Spleen (tissue), 11 donors: ENCODE measurements at regions not wholly inside any gene's neighbourhood (a gene's known extent, or its start where the extent isn't known, plus 50 kb on each side); places are given as distances from the start of the nearest gene placed in this dataset.
A peak's percentile ranks its signal among the peaks of the same experiment; 100 is the strongest.

ENCODE experiments used
- DNase-seq: peaks from one replicate; pipeline ENCODE4 v3.0.0-alpha.2; 2020
- H3K27ac ChIP-seq, 8 donors: fragments of 200-600 bp; sonication (generic) in 7 of 8; 1 replicate in 4 of 8; 2 replicates in 4 of 8; pipeline versions ENCODE4 v1.5.0 to v1.8.0; 2016 to 2021; ENCODE audit warnings: inconsistent platforms in 4 of 8, mild to moderate bottlenecking in 4 of 8, moderate library complexity in 1 of 8
- H3K27me3 ChIP-seq, 7 donors: fragments of 200-600 bp; sonication (generic) in 6 of 7; replicated peaks in 1 of 7; 1 replicate in 4 of 7; 2 replicates in 3 of 7; pipeline versions ENCODE4 v1.5.0 to v1.8.0; 2016 to 2021; ENCODE audit warnings: inconsistent platforms in 3 of 7, mild to moderate bottlenecking in 1 of 7
- H3K36me3 ChIP-seq, 6 donors: fragments of 200-600 bp; sonication (generic) in 5 of 6; 1 replicate in 4 of 6; 2 replicates in 2 of 6; pipeline versions ENCODE4 v1.5.0 to v1.8.0; 2016 to 2021; ENCODE audit warnings: inconsistent platforms in 2 of 6
- H3K4me1 ChIP-seq, 6 donors: fragments of 200-600 bp; sonication (generic) in 5 of 6; 1 replicate in 3 of 6; 2 replicates in 3 of 6; pipeline versions ENCODE4 v1.5.0 to v1.8.0; 2016 to 2021; ENCODE audit warnings: inconsistent platforms in 3 of 6
- H3K4me3 ChIP-seq, 8 donors: fragments of 200-600 bp; sonication (generic) in 7 of 8; 1 replicate in 4 of 8; 2 replicates in 4 of 8; pipeline versions ENCODE4 v1.5.0 to v1.8.0; 2016 to 2021; ENCODE audit warnings: inconsistent platforms in 4 of 8, mild to moderate bottlenecking in 4 of 8, moderate library complexity in 2 of 8
- H3K9me3 ChIP-seq, 8 donors: fragments of 200-600 bp; sonication (generic) in 7 of 8; 1 replicate in 4 of 8; 2 replicates in 4 of 8; pipeline versions ENCODE4 v1.5.0 to v1.8.0; 2016 to 2021; ENCODE audit warnings: inconsistent platforms in 4 of 8
- POLR2A ChIP-seq, 3 donors: fragments of 450-650 bp; IDR thresholded peaks; one replicate each; pipeline ENCODE4 v1.5.1; 2017; ENCODE audit warnings: antibody characterized with exemption in 3 of 3, mild to moderate bottlenecking in 1 of 3
- POLR2AphosphoS5 ChIP-seq, 3 donors: sonication (generic); formaldehyde crosslinking; IDR thresholded peaks; one replicate each; pipeline ENCODE4 v1.5.1; 2017; ENCODE audit warnings: antibody characterized with exemption in 3 of 3
- WGBS, 5 donors: extraction: QIAGEN DNeasy Blood & Tissue Kit in 3 of 5; methylation state at CpG; one replicate each; pipeline versions ENCODE4 v1.1.5 to v1.1.7; 2013 to 2018; 5-methylcytosine and 5-hydroxymethylcytosine counted together
- intact Hi-C: fragments of 100-400 bp; cut with DNase I; formaldehyde crosslinking; loops from one replicate; pipeline ENCODE4 v1.15.0; 2023; ENCODE audit warnings: low total_unique reads
- TF ChIP-seq, protein P1 (sequence below), 11 experiments: fragments of 200-600 bp in 7 of 11; fragments of 450-650 bp in 4 of 11; sonication (generic) in 4 of 11; IDR thresholded peaks in 8 of 11; conservative IDR thresholded peaks in 3 of 11; 1 replicate in 7 of 11; 2 replicates in 4 of 11; pipeline versions ENCODE4 v1.4.0 to v1.8.0; 2016 to 2021; ENCODE audit warnings: antibody characterized with exemption in 11 of 11, inconsistent platforms in 4 of 11, mild to moderate bottlenecking in 1 of 11
- donor health status: healthy with polysubstance abuse.
- donor health status: DM: no; HTN: no; CAD: no; lungs with moderate emphysema.
- donor health status: DM: no; HTN: no; CAD: no.
- donor health status: Bipolar disorder and iron deficiency.
- donor health status: healthy.
- donor health status: DM: no; HTN: no; CAD: no.
- donor health status: DM: yes; HTN: yes; CAD: no.

DNA sequence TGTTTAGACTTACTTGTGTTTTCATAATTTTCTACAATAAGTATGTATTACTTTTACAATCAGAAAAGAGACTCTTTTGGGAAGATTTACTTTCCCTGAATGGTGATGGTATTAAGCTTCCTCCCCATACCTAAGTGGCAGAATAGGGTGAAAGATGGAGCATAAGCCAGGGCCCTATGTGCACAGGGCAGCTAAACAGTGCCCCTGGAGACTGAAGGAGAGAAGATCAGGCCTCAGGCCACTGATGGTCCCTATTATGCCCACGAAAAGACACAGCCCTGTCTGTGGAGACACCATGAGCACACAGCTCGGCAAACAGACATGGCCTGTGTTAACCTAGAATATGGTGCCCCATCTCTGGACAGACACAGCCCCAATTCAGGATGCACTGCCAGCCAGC, 139.4 kb downstream of the OAT start:
- H3K9me3 ChIP-seq: peaks cover 0 to 14% (median 4%) of the 10 kb centered on the region in 8 donors
- TF ChIP-seq, protein P1, sequence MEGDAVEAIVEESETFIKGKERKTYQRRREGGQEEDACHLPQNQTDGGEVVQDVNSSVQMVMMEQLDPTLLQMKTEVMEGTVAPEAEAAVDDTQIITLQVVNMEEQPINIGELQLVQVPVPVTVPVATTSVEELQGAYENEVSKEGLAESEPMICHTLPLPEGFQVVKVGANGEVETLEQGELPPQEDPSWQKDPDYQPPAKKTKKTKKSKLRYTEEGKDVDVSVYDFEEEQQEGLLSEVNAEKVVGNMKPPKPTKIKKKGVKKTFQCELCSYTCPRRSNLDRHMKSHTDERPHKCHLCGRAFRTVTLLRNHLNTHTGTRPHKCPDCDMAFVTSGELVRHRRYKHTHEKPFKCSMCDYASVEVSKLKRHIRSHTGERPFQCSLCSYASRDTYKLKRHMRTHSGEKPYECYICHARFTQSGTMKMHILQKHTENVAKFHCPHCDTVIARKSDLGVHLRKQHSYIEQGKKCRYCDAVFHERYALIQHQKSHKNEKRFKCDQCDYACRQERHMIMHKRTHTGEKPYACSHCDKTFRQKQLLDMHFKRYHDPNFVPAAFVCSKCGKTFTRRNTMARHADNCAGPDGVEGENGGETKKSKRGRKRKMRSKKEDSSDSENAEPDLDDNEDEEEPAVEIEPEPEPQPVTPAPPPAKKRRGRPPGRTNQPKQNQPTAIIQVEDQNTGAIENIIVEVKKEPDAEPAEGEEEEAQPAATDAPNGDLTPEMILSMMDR (IDR thresholded peaks at IDR 0.05 in 8 of 11, conservative IDR thresholded peaks at IDR 0.05 in 3 of 11): no peak
- TF ChIP-seq POLR2AphosphoS5 (IDR thresholded peaks at IDR 0.05) (no peak), POLR2A (IDR thresholded peaks at IDR 0.05) (no peak)
- no peaks in the 10 kb centered on the region for H3K36me3 ChIP-seq
- peaks cover 0 to 21% (median 0%) of the 10 kb centered on the region in 6 donors for H3K4me1 ChIP-seq
- peak overlapping the region in 2 of 8 donors; percentile 51 to 67 for H3K27ac ChIP-seq
- no peak for DNase-seq
- intact Hi-C loops: no loop called here
- no peak overlapping the region for H3K4me3 ChIP-seq
- 78 to 90% (median 82%) methylated on average over 2 of the region's 2 CpGs; no CpG with 5 or more reads in 1 of the 5 donors for WGBS, 5 donors
- H3K27me3 ChIP-seq: no peaks in the 10 kb centered on the region

DNA sequence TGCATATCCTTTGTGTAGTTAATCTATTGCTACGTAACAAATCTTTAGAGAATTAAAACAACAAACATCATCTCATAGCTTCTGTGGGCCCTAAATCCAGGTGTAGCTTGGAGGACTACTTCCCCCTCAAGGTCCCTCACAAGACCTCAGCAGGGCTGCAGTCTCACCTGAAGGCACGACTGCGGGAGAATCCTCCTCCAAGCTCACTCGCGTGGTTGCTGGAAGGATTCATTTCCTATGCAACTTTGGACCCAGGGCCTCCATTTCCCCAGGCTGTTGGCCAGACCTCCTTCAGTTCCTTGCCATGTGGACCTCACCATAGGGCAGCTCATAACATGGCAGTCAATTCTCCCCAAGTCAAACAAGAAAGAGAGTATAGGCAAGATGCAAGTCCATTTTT, 140.4 kb downstream of the OAT start:
- Histone ChIP-seq H3K27ac (no peak overlapping the region), H3K36me3 (no peaks in the 10 kb centered on the region), H3K4me3 (no peak overlapping the region), H3K4me1 (peaks cover 0 to 21% (median 0%) of the 10 kb centered on the region in 6 donors), H3K9me3 (peaks cover 4 to 24% (median 13%) of the 10 kb centered on the region in 8 donors), H3K27me3 (no peaks in the 10 kb centered on the region)
- 91 to 97% (median 96%) methylated on average over 5 of the region's 5 CpGs for WGBS, 5 donors
- no peak for TF ChIP-seq POLR2AphosphoS5 (IDR thresholded peaks at IDR 0.05)
- TF ChIP-seq, protein P1 (IDR thresholded peaks at IDR 0.05 in 8 of 11, conservative IDR thresholded peaks at IDR 0.05 in 3 of 11): no peak
- no peak for TF ChIP-seq POLR2A (IDR thresholded peaks at IDR 0.05)
- intact Hi-C loops: no loop called here
- DNase-seq: peak; percentile 38

DNA sequence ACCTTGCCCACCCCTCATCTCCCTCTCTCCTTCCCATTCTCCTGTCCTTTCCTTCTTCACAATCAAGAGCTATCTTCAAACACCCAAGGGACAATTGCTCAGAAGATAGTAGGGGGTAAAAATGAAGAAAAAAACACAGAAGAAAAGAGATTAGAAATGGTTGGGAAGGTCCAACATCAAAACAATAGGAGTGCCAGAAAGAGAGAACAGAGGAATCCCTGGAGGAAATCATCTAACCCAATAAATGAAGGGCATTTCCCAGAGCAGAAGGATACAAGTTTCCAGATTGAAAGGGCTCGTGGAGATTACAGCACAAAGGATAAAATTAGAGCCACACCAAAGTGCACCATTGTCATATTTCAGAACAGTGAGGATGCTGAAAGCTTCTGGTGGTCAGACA, 145.6 kb downstream of the OAT start:
- intact Hi-C loops: no loop called here
- Histone ChIP-seq H3K27me3 (no peaks in the 10 kb centered on the region), H3K9me3 (peaks cover 8 to 37% (median 31%) of the 10 kb centered on the region in 8 donors), H3K36me3 (no peaks in the 10 kb centered on the region), H3K4me3 (no peak overlapping the region), H3K4me1 (no peaks in the 10 kb centered on the region), H3K27ac (no peak overlapping the region)
- TF ChIP-seq POLR2A (IDR thresholded peaks at IDR 0.05) (no peak), POLR2AphosphoS5 (IDR thresholded peaks at IDR 0.05) (no peak)
- TF ChIP-seq, protein P1 (IDR thresholded peaks at IDR 0.05 in 8 of 11, conservative IDR thresholded peaks at IDR 0.05 in 3 of 11): no peak
- DNase-seq: no peak
- WGBS, 5 donors: 40 to 64% (median 55%) methylated on average over 1 of the region's 1 CpG

DNA sequence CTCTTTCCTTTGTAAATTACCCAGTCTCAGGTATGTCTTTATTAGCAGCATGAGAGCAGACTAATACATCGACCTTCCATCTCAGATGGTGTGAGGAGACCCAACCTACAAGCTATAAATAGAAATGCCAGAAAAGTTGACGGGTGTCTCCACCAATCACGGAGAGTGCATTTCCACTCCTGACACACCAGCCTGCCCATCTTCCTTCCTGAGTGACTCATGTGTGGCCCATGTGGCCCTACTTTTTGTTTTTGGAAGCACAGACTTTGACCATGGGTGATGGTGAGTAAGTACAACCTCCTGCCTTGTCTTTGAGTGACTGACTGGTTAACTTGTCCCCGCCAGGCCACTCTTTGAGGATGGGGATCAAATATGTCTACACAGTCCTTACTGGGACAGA, 147.0 kb downstream of the OAT start:
- Histone ChIP-seq H3K27me3 (no peaks in the 10 kb centered on the region), H3K9me3 (peaks cover 8 to 36% (median 31%) of the 10 kb centered on the region in 8 donors), H3K4me1 (peaks cover 0 to 12% (median 4%) of the 10 kb centered on the region in 6 donors), H3K27ac (no peak overlapping the region), H3K36me3 (no peaks in the 10 kb centered on the region), H3K4me3 (no peak overlapping the region)
- WGBS, 5 donors: 72 to 89% (median 77%) methylated on average over 4 of the region's 4 CpGs
- DNase-seq: peak; percentile 15
- TF ChIP-seq, protein P1 (IDR thresholded peaks at IDR 0.05 in 8 of 11, conservative IDR thresholded peaks at IDR 0.05 in 3 of 11): no peak
- TF ChIP-seq POLR2A (IDR thresholded peaks at IDR 0.05) (no peak), POLR2AphosphoS5 (IDR thresholded peaks at IDR 0.05) (no peak)
- intact Hi-C loops: no loop called here
